Globus pallidus (tissue), 1 donor: ENCODE measurements at regions not wholly inside any gene's neighbourhood (a gene's known extent, or its start where the extent isn't known, plus 50 kb on each side); places are given as distances from the start of the nearest gene placed in this dataset.

Experiments
- DNase-seq: peaks from one replicate; pipeline ENCODE4 v3.0.0-alpha.2; 2015; ENCODE audit warnings: low spot score

DNA sequence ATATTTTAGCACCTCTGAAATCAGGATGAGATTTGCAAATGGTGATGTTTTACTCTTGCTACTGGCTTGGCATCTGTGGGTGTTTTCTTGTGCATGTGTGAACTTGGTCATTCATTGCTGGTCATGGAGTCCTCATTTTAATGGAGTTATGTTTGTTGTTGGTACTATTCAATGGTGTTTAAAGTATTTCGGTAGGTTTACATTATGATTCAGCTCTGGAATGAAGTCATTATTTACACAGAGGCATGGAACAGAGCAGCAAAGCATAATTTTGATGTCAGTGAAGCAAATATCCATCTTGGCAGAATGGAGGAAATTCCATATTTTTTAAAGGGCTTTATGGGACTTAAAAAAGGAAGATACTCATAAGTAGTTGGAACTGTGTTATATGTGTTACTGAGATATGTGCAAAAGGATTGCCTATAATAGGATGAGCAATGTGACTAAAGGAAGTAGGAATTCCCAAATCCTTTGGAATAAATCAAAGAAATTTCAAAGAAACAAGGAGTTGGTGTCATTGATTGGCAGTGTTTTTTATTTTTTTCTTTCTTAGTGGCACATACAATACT is 147.4 kb downstream of the ACTBL2 start:
- no peak for DNase-seq

DNA sequence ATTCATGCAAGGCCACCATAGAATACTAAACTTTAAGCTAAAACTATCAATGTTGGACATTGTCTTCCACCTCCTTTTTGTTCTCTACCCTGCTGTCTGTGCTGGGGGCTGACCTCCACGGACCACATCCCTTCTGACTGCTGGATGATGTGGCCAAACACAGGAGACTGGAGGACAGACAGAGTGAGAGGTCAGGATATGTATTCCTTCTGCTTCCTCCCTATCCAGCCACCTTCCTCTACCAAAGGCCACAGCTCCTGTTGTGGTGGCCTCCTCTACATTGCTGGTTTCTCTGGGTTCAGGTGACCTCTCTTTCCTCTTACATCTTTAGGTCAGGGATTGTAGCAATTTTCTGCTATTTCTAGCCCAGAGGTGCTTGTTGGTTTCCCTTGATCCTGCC is 148.1 kb downstream of the ACTBL2 start:
- DNase-seq = no peak

DNA sequence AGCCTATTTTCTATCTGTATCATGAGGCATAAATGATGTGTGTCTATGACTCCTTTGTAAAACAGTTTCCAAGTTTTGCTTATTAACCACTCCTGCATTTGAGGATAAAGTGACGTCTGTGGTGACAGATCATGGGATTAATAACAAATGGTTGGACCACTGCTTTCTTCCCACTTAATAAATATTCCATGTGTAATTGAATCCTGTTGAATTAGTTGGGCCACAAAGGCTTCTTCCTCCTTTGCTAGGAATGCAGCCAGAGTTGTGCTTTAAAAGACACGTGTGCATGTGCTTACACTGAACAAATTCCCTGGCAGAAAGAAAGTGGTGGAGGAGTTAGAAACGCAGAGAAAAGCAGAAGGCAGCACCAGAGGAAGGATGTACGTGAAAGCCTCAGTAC is 150.2 kb downstream of the ACTBL2 start:
- DNase-seq = no peak

DNA sequence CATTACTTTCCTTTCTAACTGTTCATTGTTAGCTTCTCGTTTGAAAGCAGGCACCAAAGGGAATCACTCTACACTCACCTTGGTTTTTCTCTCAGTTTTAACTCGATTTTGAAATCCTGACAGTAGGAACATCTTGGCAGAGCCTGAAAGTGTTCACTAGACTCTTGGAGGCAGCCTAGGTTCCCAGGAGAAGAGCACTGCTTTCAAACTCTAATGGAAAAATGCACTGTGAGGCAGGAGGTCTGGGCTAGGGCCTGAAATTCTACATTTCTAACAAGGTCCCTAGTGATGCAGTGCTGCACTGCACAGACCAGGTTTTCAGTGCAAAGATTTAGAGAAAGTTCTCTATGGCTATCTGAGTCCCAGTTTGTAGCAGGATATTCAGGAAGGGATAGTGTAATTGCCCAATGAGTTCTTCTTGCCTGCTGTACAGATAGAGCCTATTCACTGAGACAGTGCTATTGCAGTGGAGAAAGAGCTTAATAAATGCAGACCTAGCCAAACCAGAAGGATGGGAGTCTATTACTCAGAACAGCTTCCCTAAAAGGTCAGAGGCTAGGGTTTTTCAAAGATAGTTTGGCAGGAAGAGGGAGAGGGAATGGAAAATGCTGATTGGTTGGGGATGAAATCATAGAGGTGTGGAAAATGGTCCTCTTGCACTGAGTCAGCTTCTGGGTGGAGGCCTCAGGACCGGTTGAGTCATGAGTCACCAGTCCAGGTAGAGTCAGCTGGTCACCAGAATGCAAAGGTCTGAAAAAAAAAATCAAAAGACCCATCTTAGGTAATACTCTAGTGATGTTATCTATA is 153.9 kb downstream of the GPBP1 start:
- DNase-seq = no peak

DNA sequence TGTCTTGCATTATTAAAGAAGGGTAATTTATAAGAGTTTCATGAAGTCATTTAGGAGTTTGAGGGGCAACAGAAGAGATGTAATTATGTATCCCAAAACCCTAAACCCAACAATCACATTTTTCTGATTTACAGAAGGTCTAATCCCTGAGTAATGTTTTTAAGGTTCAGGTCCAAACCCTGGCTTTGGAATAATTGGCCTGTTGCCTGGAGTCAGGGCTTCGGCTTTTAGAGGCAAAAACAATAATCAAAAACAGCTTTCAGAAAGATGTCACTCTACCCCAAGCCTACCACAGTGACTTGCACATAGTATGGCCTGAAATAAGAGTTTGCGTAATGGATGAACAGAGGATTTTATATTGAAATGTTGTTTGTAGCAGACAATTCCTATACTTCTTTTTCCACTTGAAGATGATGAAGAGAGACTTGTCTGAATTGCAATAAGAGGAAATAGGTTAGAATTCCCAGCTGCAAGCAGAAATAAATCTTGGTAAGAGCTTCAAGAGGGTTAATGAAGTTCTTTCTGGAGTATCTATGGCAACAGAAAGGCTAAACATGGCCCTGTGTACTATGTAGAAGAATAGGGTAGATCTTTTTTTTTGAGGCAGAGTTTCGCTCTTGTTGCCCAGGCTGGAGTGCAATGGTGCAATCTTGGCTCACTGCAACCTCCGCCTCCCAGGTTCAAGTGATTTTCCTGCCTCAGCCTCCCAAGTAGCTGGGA is 152.0 kb downstream of the GPBP1 start:
- DNase-seq = no peak

GRCh38 chr5:57324861-57325260 is 151.0 kb downstream of the GPBP1 start:
- DNase-seq = no peak

GRCh38 chr5:57324181-57324580 is 150.3 kb downstream of the GPBP1 start:
- DNase-seq = no peak

GRCh38 chr5:57320582-57320981 is 146.7 kb downstream of the GPBP1 start:
- no peak for DNase-seq

DNA sequence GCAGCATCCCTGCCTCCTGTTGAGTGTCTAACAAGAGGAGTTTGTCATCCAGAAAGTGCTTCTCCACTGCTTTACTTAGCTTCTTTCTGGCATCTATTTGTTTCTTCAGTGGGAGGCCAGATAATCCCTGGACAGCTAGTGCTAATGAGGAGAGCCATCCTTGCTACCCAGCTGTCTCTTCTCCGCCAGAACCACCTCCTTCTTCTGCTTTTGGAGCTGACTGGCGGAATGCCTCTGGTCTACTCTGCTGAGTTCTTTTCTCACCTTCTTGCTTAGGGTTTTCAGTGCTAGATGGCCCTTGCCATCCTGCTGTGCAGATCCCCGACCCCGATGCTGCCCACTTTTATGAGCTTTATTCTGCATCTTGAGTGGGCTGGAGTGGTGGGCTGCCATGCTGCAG is 145.8 kb downstream of the GPBP1 start:
- DNase-seq = no peak

DNA sequence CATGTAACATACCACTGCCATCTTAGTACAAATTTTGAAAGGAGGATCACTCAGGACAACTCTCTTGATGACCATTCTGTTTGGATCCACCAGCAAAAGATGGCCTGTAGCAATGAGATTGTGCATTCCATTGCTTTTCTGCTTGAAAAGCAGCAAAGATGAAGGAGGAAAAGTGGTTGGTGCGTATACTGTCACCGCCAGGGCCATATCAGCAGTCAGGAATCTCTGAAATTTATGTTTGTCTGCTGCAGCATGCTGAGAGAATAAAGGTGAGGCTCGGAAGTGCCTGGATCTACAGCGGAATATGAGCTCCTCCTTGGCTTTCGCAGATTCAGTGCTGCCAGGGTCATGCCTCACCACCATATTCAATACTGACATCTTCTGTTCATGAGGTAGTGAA is 144.4 kb downstream of the GPBP1 start:
- DNase-seq = no peak

DNA sequence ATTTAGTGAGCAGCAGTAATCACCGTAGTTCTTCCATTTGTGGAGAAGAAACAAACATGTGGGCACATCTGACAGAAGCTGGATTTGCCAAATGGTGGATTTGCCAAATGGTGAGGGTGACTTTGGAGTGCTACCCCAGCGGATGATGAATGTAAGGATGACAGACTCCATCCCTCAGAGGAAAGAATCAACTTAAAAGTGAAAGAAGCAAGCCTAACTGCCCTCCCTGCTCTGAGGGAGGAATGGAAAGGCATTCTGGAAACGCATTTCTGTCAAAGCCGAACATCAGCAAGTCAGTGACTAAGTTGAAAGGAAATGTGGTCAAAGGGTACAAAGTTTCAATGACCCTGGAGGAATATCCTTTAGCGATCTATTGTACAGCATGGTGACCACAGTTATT is 143.5 kb downstream of the GPBP1 start:
- no peak for DNase-seq

GRCh38 chr5:57316798-57317327 is 143.0 kb downstream of the GPBP1 start:
- no peak for DNase-seq

DNA sequence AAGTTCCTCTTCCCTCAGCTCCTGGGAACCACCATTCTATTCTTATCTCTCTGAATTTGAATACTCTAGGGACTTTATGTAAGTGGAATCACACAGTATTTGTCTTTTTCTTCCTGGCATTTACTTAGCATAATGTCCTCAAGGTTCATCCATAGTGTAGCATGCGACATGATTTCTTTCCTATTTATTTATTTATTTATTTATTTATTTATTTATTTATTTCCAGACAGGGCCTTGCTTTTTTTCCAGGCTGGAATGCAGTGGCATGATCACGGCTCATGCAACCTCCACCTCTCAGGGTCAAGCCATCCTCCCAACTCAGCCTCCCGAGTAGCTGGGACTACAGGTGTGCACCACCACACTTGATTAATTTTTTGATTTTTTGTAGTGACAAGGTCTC is 142.1 kb downstream of the GPBP1 start:
- DNase-seq = no peak
